GM19240 (cell line): ENCODE measurements at regions not wholly inside any gene's neighbourhood (a gene's known extent, or its start where the extent isn't known, plus 50 kb on each side); places are given as distances from the start of the nearest gene placed in this dataset.

Source experiments
- DNase-seq: peaks from one replicate; pipeline ENCODE4 v3.0.0; 2011; ENCODE audit warnings: low spot score; ENCODE audit not compliant: insufficient read length

DNA sequence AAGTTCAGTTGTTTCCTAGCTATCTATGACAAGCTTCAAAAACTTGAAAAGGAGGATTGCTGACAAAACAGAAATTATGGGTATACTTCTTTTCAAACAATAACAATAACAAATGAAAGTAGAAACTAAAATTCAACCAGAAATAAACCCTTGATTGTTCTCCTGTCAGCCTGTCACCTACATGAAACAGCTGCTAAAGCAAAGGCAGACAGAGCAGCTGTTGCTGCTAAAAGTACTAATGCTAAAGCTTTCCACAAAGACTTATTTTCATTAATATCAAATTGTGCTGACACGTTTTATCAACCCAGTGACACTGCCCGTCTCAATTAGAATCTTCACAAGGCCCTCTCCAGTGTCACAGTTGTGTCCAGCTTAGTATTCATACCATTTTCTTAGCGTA, 533.2 kb upstream of the GBE1 start:
- no peak for DNase-seq

DNA sequence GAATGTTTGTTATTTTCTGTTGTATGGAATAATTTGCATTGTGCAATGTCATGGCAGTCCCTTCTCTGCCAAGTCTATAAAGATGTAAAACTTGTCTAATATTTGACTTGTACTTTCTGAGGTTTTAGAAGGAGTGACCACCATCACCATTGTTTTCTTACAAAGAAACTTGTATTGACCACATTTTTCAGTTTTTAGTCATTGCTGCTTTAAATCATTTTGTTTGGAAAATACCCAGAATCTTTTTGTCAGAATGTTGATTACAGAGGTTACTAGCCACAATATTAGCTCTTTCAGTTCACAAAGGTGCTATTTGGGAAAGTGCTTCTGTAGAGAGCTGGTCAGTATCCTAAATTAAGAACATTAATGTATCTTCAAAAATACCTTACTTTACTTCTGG, 532.4 kb upstream of the GBE1 start:
- DNase-seq, result no peak

DNA sequence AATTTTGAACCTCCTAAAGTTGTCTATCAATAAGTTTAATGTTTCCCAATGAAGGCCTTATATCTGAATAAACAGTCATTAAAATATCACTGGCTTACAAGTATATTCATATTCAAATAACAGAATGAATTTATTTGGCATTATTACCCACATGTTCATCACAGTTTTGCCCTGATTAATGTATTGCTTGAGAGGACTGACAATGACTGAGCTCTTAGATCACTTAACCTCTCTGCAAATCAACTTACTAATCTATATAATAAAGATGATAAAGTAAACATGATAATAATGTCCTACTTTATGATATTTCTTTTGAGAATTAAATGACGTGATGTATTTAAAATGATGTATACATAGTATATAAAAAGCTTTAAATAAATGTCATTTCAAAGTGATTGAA, 532.0 kb upstream of the GBE1 start:
- DNase-seq, result no peak

DNA sequence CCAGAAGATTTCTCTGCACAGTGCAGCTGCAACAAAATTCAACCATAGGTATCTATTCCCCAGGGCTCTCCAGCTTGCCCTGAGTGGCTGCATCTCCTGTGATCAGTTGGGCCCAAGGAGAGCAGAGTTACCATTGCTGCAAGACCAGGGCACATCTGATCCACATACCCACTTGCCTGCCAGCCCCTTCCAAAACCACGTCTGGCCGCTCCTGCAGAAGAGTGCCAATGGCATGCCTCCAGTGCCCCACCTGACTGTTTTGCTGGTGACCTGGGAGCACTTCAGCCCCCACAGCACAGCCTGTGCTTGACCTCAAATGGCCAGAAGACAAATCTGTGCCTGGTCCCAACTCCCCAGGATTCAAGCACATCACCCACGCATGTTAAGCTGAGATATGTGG, 526.1 kb upstream of the GBE1 start:
- no peak for DNase-seq

DNA sequence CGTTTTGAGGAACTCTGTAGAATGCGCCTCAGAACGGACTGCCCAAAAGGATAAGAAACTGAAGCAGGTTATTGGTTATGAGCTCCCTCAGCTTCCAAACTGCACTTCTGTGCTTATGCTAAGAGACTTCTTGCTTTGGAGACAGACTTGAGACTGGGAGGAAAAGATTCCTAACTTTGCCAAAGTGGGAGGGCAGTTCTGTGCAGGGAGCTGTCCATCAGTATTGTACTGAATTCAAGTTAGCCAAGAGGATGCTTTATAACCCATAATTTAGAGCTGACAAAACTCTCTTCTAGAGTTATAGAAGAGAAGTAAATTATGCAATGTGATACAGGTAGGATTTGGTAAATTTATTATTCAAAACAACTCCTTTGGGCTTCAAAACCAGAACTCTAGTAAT, 519.8 kb upstream of the GBE1 start:
- no peak for DNase-seq

DNA sequence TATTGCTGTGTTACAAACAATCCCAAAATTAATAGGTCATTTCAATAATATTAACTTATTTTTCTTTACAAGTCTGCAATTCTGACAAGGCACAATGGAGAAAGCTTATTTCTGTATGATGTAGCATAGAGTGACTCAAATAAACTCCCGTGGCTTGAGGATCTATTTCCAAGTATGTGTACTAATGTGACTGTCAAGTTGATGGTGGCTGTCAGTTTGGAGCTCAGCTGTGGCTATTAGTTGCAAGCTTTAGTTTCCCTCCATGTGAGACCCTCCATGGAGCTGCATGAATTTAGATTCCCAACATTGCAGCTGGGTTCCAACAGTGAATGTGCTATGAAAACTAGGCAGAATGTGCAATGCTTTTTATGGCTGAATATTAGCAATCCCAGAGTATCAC, 515.5 kb upstream of the GBE1 start:
- no peak for DNase-seq

DNA sequence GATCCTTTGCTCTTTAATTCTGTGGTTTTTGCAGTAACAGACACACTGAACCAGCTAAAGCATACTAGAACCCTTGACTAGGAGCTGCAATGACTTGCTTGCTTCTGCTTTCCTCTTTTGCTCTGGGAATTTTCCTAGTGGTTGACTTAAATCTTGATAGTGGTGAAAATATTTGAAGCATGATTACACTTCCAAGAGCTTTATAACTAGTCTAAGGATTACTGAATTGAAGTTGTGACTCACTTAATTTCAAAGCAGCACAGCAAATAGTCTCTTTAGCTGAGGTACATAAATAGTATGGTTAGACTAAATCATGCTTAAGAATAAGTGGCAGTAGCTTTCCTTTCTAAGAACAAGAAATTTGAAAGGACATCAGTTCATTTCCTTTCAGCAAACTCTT, 513.5 kb upstream of the GBE1 start:
- no peak for DNase-seq

DNA sequence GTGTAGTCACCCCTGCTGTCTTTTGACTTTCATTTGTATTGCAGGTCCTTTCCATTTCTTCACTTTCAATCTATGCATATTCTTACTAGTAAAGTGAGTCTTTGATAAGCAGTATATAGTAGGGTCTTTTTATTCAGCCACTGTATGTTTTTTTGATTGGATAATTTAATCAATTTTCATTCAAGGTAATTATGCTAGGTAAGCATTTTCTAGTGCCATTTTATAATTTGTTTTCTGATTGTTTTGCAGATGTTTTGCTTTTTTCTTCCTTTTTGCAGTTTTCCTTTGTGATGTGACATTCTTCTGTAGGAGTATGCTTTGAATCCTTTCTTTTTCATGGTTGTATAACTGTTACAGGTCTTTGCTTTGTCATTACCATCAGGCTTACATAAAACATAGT, 504.3 kb upstream of the GBE1 start:
- no peak for DNase-seq

DNA sequence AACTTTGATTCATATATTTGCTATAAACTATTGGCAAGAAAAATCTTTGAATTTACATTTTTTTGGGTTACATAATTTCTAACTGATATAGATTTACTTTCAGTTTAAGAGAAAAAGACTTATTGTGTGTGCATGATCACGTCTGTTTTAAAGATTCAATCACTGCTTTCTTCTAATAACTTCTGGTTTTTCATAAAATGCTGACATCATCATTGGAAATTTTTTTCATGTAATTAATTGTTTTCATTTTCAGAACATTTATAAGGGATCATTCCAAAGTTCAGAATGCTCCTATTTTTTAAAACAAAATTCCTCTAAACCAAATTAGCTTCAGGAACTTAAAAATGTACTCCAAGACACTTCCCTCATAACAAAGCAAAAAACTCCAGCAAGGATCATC, 500.7 kb upstream of the GBE1 start:
- no peak for DNase-seq

DNA sequence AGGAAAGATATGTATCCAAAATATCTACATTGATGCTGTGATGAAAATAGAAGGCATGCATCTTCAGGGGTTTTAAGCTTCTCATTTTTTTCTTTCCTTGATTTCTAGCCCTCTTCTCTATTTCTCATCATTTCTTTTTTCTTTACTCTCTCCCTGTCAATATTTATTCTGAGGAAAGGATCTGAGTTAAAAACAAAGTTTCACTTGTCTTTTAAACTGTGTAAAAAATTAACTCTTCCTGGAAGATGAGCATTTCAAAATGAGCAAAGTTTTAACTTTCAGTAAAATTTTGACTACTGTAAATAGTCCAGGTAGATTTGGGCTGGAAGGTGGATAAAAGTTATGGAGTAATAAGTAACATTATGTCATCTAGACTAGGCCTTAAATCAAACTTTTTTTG, 500.2 kb upstream of the GBE1 start:
- DNase-seq, result no peak

DNA sequence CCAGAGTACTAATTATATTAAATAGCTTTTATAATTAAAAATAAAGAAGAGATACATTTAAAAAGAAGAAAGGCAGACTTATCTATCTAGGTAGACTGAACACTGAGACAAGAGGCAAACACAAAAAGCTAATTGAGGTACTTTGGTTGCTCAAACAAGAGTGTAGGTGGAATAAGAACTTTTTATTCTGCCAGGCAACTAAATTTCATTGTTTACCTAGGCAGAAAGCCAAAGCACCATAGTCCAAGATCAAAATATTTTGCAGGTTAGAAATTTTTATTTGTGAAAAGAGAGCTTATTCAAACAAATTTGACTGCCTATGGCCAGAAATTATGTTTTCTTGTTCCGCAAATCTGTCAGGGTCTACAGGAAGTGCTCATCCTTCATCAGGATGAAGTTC, 499.6 kb upstream of the GBE1 start:
- DNase-seq, result no peak

DNA sequence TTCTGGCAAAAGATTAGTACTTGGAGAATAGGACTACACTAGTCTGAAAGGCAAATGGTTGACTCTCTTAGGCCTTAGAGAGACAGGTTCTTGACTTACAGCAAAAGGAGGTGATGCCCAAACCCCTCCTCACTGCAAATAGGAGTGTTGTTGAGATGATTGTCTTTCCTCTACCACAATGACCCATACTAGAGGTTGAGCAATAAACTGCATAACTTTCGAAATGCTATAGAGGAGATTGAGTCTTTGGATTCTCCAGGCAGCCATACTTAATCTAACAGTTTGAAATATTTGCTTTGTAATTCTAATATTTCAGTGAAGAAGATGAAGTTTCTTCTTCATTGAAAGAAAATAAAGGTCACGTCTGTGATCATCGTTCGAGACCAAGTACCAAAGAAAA, 498.5 kb upstream of the GBE1 start:
- no peak for DNase-seq

DNA sequence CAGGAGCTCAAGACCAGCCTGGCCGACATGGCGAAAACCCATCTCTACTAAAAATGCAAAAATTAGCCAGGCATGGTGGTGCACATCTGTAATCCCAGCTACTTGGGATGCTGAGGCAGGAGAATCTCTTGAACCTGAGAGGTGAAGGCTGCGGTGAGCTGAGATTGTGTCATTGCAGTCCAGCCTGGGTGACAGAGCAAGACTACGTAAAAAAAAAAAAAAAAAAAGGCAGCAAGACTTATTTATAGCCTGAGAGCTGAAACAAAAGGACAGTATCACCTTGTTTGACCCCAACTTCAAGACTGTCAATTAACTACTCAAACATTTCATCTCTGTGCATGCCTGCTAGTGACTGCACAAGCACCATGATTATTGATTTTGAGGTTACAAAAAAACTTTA, 478.9 kb upstream of the GBE1 start:
- no peak for DNase-seq

DNA sequence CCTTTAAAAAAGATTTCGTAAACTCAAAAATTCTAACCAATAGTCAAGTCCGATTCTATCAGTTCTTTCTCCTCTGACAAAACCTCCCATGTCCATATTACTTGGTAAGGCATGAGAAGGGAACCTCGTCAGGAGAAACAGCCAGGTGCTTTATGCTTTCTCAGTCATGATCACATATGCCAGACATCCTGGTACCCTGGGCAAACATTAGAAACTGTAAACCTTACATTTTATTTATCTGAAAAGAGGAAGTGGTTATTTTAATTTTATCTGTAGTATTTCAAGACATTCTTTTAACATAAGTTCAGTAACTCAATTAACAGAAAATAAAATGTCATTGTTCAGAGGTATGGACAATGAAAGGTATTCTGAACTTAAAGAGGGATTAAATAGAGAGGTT, 474.8 kb upstream of the GBE1 start:
- DNase-seq, result no peak

DNA sequence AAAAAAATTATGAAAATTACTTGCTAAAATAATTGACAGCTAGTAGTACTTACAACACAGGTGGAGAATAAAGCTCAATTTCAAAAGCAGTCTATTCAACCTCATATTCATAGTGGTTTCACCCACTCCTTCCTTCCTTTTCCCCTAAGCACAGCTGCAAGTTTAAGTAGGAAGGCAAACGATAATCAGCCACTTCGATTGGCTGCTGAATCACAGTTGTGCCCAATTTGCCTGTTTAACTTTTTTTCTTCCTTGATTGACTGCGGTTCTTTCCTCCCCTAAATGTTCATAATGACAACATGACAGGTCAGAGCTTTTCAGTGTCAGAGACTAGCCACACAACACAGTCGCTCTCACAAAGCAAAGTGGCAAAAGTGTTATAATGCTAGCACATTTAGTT, 468.0 kb upstream of the GBE1 start:
- DNase-seq, result no peak

DNA sequence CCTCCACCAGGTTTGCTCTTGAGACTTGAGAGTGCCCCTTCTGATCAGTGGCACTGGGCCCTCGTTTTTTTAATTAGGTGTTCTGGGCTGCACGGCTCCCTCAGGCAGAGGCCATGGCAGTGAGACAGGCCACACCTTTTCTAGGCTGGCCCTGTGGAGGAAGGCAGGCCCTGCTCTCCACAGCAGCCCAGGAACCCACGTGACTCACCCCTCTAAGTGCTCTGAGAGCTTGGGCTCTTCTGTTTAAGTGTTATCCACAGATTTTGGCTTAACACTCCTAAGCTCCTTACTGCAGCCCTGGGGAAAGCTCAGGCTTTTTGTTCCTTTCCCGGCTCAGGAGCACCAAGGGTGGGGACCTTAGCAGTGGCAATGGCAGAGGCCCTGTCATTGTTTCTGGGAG, 463.2 kb upstream of the GBE1 start:
- DNase-seq, result no peak

DNA sequence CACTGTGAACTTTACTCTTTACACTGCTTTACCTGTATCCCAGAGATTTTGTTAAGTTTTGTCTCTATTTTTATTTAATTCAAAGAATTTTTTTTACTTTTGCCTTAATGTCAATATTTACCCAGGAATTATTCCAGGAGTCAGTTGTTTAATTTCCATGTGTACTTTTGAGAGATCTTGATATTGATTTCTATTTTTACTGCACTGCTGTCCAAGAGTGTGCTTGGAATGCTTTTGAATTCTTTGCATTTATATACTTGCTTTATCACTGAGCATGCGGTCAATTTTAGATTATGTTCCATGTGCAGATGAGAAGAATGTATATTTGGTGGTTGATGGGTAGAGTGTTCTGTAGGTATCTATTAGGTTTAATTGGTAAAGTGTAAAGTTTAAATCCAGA, 461.0 kb upstream of the GBE1 start:
- no peak for DNase-seq

DNA sequence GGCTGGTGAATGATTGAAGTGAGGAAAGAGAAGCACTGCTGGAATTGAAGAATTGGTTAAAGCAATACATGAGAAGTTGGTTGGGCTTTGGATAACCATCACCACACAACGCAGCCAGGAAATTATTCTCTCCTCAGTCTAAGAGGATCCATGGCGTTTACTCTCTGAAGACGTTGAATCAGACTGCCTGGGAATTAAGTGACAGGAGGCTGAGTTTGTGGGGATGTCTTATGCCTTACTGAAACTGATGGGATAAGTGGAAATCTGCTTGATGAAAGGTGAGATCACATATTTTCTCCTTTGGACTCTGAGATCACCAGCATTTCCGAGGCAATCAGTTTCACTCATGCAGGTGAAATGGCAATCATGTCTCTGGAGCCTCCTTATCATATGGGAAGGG, 456.1 kb upstream of the GBE1 start:
- no peak for DNase-seq

DNA sequence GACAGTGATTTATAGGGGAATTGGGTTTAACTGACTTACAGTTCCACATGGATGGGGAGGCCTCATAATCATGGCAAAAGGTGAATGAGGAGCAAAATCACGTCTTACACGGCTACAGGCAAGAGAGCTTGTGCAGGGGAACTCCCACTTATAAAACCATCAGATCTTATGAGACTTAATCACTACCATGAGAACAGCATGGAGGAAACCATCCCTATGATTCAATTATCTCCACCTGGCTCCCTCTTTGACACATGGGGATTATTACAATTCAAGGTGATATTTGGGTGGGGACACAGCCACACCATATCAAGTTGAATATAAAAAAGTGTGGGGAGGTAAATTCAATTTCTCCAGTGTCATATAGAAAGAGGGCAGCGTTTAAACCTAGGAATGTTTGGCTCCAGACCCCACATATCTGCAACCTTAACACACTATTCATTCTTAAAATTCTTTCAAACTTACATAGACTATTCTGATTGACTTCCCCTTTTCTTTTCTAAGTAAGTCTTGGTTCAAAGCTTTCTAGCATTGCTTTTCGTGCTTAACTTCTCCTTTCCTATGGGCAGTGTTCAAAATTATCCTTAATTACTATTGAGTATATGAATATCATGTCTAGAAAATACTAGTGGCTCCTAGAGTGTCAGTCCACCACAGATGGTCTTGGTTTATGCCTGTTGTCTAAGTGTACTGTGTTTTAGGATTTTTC, 446.7 kb upstream of the GBE1 start:
- DNase-seq, result no peak

DNA sequence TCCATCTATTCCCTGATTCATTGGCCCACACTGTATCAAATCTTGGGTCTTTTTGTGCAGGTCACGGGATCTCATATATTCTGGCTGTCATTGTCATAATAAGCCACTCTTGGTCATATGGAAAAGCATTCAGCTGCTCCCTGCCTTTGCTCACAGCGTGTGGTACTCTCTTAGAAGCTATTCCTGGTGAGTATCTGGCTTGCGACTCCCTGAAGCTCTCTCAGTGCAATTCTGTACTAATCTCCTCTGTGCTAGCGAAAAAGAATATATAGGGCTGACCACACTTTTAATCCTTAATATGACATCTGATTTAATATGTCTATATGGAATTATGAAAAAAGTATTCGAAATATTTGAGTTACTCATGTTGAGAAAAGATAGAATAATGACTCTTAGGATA, 440.8 kb upstream of the GBE1 start:
- no peak for DNase-seq

DNA sequence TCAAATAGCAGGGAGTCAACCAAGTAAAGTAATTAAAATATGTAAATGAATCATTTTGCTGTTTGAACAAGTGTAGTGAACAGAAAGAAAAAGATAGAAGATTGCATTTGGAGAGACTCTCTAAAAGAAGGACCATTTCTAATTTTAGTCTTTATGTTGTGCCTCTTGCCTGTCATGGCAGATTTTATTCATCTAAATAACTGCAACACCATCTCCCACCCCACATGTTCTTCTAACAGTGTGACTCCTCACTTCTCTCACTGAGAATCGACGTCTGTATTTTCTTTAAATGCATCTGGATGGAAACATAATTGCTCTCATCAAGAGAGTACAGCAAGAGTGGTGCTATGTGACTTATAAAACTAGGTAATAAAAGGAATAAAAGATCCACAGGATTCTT, 439.9 kb upstream of the GBE1 start:
- DNase-seq, result no peak

DNA sequence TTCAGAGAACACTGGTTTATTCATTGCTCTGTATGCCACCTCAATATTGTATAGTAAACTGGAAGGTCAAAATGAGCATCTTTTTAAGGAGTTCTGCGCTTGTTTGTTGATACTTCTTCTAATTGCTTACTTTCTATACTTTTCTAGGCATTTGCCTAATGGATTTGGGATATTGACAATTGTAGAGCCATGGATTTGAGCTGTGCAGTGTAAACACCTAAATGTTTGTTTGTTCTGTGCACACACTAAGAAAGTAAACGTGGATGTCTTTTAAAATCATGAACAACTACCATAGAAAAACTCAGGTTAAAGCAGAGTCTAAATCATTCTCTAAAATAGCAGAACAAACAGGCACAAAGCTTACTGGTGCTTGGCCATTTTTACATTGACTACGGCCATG, 436.6 kb upstream of the GBE1 start:
- DNase-seq, result no peak

DNA sequence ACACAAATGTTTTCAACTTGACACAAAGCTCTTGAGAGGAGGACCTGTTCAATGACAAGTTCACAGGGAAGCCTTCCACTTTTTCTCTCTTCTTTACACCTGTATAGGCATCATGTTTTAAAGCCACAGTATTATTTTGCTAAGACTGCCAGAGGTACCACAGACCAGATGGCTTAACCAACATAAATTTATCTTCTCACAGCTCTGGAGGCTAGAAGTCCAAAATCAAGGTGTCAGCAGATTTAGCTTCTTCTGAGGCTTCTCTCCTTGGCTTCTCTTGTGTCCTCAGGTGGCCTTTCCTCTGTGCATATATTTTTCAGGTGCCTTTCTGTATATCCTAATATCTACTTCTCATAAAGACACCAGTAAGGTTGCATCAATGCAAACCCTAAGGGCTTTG, 435.2 kb upstream of the GBE1 start:
- no peak for DNase-seq

DNA sequence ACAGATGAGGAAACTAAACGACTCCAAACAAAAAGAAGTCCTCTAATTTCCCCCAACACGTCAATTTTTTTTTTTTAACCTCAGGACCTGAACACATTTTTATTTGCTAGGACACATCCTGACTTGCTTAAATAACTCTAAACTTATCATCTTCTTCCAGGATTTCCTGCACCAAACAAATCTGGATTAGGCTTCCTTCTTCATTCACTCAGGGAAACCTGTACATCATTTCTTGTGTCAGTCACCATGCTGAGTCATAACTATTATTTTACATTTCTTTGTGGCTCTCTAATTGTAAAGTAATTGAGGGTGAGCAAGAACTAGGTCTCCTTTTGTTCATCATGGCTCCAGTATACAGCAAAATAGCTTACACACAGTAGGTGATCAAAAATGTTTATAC, 433.4 kb upstream of the GBE1 start:
- no peak for DNase-seq
